ENCODE measurements at regions not wholly inside any gene's neighbourhood (a gene's known extent, or its start where the extent isn't known, plus 50 kb on each side); places are given as distances from the start of the nearest gene placed in this dataset.

- no peak for TF ChIP-seq ZNF407 (CRISPR knock-in tag; IDR thresholded peaks at IDR 0.05; ENCODE audit: not compliant biosample characterization)
- no peak for TF ChIP-seq HNRNPK (IDR thresholded peaks at IDR 0.05; ENCODE audit: low read depth, low read length, poor library complexity, severe bottlenecking)
- no peak for TF ChIP-seq THAP11 (CRISPR knock-in tag; IDR thresholded peaks at IDR 0.05)
- TF ChIP-seq ZNF878 (CRISPR knock-in tag; IDR thresholded peaks at IDR 0.05) = no peak
- TF ChIP-seq AKAP8 (CRISPR knock-in tag; IDR thresholded peaks at IDR 0.05) = no peak
- TF ChIP-seq JUND (CRISPR knock-in tag; IDR thresholded peaks at IDR 0.05) = no peak
- TF ChIP-seq SNAPC2 (CRISPR knock-in tag; IDR thresholded peaks at IDR 0.05) = no peak
- no peak for TF ChIP-seq ATF1 (CRISPR knock-in tag; IDR thresholded peaks at IDR 0.05)
- TF ChIP-seq ZNF512B (CRISPR knock-in tag; IDR thresholded peaks at IDR 0.05; ENCODE audit: borderline replicate concordance) = no peak
These were observed 309.9 kb upstream of the OPRM1 start (continued) for GRCh38 chr6:153729189-153729588.
